H54 (cell line): ENCODE measurements at regions not wholly inside any gene's neighbourhood (a gene's known extent, or its start where the extent isn't known, plus 50 kb on each side); places are given as distances from the start of the nearest gene placed in this dataset.
"Not testable (repeated sequence)": the region's sequence is repeated elsewhere in the genome, so short reads cannot be mapped to it uniquely, and the experiment has no call there.

Experiments
- DNase-seq: peaks from one replicate; pipeline ENCODE4 v3.0.0; 2011; ENCODE audit warnings: low spot score, mixed read lengths; ENCODE audit not compliant: insufficient read length
- FAIRE-seq: peaks from 3 replicates; lab custom pipeline; 2011; peaks lifted over from hg19 to GRCh38; lab: Jason Lieb, UNC
- POLR2A ChIP-seq: IDR thresholded peaks from 2 replicates; pipeline ENCODE4 v1.6.1; 2011; ENCODE audit warnings: low read depth, mild to moderate bottlenecking, low read length

DNA sequence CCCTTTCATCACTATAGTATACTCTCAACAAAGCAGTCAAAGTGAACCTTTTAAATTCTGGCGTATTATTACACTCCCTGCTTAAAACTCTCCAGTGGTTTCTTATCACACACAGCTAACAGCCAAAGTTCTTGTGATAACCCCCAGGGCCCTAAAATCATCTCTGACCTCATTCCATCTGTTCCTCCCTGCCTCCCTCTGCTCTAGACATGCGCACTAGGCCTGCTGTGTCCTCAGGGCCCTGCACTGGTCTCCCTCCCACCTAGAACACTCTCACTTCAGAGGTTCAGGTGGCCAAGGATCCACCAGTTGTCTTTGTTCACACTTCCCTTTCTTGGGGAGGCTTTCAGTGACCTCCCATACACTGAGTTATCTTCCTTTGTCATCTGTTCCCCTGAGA is 603.4 kb downstream of the DSC3 start:
- no peak for TF ChIP-seq POLR2A
- FAIRE-seq, result no peak
- no peak for DNase-seq

DNA sequence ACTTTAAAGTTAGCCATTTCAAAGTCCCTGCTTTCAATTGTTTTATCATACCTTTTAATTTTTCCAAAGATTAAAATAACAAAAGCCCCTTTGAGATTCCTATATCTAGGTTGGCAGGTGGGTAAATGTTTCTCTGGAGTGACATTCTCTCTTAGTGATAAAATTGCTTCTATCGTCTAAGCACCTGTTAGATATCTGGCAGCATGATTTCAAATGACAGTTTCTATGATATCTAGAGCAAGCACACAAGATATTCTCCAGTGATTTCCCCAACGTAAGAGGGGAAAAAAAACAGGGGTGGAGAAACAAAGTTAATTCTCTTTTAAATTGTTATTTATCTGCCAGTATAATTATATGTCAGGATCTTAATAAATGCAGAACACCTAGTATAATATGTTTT is 610.2 kb downstream of the DSC3 start:
- FAIRE-seq (no peak), DNase-seq (no peak)
- no peak for TF ChIP-seq POLR2A

DNA sequence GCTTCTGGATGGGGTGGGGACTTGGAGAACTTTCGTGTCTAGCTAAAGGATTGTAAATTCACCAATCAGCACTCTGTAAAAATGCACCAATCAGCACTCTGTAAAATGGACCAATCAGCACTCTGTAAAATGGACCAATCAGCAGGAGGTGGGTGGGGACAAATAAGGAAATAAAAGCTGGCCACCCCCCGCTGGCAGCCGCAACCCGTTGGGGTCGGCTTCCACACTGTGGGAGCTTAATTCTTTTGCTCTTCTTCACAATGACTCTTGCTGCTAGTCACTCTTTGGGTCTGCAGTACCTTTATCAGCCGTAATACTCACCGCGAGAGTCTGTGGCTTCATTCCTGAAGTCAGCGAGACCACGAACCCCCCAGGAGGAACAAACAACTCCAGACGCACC is 623.1 kb downstream of the DSC3 start:
- not testable (repeated sequence) for FAIRE-seq, DNase-seq

DNA sequence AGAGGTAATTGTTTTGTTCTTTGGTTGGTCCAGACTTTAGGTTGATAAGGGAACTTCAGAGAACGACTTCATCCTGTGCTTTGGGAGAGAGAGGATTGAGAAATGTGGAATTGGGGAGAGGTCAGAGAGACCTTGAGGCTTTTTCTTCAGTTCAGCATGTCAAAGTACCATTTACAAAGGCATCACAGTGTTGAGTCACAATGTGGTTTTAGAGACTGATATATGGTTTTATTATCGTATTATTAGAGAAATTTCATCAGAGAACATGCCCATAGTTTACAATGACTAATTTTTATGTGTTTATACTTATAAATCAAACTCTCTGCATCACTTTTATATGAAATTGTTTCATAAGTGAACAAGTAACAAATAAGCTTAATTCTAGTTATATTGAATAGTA is 626.6 kb downstream of the DSC3 start:
- no peak for DNase-seq
- no peak for FAIRE-seq
- TF ChIP-seq POLR2A, result no peak

DNA sequence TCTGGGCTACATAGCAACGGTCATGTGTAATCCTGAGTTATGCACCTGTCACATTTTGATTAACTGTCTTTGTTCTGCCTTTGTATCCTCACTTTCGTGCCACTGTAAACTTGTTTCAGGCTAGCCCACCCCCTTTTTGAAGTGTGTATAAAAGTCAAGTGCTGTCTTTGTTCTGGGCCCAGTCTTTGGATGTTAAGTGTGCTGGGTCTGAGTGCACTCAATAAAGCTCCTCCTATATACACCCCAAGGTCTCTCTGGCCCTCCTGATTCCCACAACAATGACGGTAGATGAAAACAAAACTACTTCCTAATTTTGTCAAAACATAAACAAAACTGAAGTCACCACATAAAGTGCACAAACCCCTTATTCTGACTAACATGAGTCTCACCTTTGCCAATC is 633.4 kb downstream of the DSC3 start:
- no peak for TF ChIP-seq POLR2A
- FAIRE-seq (no peak), DNase-seq (no peak)

DNA sequence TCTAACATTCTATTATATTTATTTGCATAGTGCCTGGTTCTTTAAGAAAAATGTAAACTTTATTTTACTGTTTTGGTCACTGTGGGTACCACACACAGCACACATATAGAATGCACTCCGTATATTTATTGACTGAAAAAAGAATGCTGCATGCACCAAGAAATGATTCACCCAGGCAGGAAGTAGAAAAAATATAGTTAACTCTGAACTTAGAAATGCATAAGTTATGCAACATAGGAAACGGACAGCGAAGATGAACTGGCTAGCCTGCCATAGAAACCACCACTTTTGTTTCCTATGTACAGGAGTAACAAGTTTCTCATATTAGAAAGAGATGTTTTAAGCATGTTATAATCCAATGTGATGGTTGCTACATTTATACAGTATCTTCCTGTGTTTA is 635.8 kb downstream of the DSC3 start:
- no peak for TF ChIP-seq POLR2A
- DNase-seq (no peak), FAIRE-seq (no peak)

DNA sequence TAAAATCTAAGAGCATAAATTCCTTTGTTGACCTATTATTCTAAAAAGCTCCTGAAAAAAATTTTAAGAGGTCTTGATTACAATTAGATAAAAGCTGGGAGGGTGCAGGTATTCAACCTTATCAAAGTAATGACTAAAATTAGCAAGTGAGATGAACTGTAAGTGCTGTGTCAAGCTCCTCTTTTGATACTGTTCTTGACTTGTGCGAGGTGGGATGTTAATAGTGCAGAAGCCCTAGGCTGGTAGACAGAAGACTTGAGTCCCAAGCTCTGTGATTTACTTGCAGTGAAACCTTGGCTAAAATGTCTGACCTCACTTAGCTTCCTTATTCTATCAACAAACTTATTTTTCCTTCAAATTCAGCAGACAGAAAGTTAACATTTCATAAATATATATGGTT is 637.5 kb downstream of the DSC3 start:
- TF ChIP-seq POLR2A, result no peak
- DNase-seq (no peak), FAIRE-seq (no peak)

DNA sequence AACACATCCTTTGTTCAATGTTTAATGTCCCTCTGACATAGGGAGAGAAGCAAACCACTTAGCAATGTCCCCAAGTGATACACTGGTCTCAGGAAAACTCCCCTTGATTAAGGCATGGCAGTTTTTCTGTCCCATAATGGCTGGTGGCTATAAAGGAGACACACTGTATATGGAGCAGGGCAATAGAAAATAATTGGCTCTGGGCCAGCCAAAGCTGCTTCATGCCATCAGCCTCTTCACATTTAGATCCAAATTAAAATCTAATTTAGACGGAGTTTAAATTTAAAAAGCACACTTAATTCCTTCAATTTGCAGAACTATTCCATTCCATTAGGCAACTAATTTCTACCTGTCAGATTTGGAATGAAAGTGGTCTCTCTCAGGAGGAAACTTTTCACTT is 638.1 kb downstream of the DSC3 start:
- no peak for TF ChIP-seq POLR2A
- FAIRE-seq, result no peak

DNA sequence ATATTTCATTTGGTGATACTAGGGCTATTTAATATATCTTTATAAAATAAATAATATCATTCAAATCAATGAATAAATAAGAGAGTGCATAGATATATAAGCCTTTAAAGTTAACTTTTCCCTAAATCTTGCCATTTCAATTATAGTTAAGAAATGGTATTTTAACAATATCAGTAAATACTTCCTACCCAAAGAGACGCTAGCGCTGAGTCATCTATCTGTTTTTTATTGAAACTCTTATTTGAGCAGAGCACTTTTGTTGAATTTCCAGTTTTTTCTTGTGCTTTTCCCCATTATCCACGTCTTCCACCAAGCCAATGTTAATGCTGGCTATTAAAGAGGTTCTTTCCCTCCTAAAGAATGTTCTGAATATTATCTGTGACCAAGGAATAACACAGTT is 639.3 kb downstream of the DSC3 start:
- DNase-seq, result no peak
- TF ChIP-seq POLR2A, result no peak
- no peak for FAIRE-seq

More for the DNA sequence above, 638.1 kb downstream of the DSC3 start:
- DNase-seq, result no peak

DNA sequence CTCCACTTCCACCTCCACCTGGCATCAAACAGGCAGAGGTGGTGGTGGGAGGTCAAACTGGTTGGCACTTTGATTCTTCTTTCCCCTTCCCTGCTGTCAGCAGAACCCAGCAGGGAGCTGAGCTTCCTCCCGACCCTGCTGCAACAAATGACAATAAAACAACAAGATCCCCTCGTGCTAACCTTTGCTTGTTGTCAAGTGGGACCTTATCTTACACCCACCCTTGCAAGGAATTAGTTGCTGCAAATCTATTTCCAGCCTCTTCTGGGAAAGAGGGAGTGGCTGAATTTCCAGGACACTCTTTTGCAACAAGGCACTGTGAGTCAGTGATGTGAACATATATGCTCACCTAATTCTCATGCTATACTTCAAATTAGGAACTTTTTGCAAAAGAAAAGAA is 655.1 kb downstream of the DSC3 start:
- TF ChIP-seq POLR2A, result no peak
- FAIRE-seq (no peak), DNase-seq (no peak)

DNA sequence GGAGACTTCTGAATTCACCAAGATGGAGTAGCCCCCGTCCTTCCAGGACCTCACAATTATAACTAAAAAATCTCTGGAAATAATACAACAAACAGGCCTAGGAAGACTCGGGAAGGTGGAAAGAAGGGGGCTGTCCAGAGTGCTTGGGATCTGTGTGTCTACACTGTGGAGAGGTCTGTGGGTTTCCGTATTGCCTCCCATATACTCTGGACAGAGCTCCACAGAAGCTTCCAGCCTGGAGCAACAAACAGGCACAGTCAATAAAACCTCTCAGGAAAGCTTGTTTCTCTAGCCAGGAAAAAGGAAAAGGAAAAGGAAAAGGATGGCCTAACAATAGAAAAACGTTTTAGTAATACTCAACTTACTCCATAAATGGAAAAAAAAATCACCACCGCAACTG is 655.9 kb downstream of the DSC3 start:
- no peak for DNase-seq
- no peak for TF ChIP-seq POLR2A
- no peak for FAIRE-seq

DNA sequence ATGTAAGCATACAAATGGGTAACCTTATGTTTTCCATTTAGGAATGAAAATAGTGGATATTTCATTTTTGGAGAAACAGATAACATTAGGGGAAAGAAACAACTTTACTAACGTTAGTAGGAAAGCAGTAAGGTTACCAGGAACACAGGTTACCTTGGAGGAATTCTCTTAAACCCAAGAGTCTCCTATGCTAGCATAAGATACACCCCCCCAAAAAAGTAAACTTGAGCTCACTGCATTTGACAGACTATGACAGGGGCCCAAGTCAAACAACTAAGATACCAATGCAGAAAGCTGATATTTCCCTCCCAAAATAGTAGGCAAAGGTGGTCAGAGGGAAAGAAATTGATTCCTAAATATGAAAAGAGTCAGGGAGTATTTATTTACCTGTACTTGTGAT is 656.9 kb downstream of the DSC3 start:
- no peak for FAIRE-seq
- no peak for DNase-seq
- no peak for TF ChIP-seq POLR2A

DNA sequence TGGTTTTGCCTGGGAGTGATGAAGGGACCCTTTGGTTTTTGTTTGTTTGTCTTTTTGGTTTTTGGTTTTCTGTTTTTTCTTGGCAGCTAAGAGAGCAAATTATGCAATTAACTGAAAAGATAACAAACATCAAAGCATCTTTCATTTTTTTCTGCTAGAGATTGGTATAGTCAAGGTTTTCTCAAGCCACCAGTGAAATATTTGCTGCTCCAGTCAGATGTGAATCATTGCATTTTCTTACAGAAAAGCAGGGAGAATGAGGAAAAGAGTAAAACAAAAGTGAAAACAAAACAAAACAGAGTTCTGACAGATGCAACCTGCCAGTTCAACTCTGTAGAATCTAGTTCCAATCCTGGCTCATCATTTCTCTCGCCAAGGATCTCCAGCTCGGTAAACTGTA is 660.7 kb downstream of the DSC3 start:
- FAIRE-seq (no peak), DNase-seq (no peak)
- TF ChIP-seq POLR2A, result no peak

DNA sequence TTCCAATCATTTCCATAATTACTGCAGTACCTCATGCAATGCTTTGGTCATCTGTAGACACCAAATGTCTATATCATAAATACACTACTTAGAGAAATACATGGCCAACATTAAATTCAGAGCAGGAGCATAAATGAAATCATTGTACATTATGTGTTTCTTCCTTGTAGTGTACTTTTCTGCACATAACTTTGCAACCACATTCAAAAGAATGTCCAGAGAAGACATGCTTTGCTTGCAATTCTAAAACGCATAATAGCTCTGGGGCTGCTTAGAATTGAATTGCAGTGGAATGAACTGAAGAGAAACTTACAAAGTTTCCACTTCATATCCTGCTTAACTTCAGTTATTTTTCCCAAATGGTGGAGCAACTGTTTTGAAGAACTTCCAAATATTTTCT is 664.4 kb downstream of the DSC3 start:
- no peak for FAIRE-seq

DNA sequence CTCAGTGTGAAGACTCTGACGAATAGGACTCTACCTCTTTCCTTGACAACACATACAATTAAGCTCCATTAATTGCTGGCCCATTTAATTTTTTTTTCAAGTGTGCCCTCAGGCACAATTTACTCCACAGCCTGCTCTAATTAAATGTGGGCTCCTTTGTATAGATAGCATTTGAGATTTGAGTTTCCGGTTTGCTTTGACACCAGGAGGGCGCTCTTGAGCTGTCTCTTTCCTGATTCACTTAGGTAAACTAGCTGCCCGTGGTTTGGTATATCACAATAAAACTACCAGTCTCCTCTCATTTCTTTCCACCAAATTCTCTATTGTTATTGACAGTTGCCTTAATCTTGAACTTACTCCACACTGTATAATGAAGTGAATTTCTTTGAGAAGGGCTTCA is 666.0 kb downstream of the DSC3 start:
- DNase-seq (no peak), FAIRE-seq (no peak)
- TF ChIP-seq POLR2A, result no peak

More for the DNA sequence above, 664.4 kb downstream of the DSC3 start:
- DNase-seq, result no peak
- TF ChIP-seq POLR2A, result no peak
